Superior temporal gyrus (tissue), 1 donor: ENCODE measurements at regions not wholly inside any gene's neighbourhood (a gene's known extent, or its start where the extent isn't known, plus 50 kb on each side); places are given as distances from the start of the nearest gene placed in this dataset.

Experiments used
- DNase-seq: peaks from one replicate; pipeline ENCODE4 v3.0.0-alpha.2; 2016; ENCODE audit errors: extremely low spot score

DNA sequence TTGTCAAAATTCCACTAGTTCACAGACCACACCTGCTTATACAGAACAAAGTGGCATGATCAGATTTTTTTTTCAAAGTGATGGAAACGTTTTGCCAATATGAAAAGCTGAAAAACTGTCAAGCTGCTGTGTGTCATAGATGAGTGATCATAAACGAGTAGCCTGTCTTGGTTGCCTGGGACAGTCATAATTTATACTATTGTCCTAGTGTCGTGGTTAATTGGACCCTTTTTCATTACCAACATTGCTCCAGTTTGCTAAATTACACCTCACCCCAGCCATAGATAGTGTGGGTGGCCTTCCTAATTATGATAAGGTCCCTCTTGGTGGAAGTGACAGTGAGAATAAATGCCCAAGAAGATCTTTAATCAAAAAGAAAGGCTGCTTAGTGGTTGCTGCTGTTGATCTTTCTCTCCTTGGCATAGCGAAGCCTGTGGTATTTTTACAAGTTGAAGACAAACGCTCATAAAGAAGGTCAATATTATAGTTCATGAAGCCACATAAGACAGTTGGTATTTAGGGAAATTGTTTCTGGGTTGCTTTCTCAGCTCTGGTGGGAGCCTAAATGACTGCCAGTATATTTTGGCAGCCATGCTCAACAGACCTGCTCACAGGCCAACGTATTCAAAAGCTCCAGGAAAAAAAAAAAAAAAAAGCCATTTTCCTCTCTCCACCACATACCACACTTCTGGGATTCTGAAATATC is 478.1 kb downstream of the PLA2G4A start:
- DNase-seq: no peak

GRCh38 chr1:187310038-187310631 is 481.4 kb downstream of the PLA2G4A start:
- no peak for DNase-seq

DNA sequence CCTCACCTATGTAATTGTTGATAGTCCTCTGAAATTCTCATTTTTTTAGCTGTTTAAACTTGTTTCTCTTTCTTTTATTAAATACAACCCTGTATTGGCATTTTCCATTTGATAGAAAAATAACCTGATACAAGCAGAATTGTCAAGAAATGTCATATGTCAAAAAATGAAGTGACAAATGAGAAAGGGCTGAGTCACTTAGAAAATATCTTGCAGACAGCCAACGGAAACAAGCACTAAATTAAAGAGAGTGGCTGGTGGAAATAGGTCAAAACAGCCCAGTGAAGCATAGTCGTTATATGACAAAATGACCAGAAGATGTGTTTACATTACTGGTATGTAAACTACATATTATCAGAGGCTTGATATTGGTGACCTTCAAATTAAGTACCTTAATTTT is 484.4 kb downstream of the PLA2G4A start:
- no peak for DNase-seq

DNA sequence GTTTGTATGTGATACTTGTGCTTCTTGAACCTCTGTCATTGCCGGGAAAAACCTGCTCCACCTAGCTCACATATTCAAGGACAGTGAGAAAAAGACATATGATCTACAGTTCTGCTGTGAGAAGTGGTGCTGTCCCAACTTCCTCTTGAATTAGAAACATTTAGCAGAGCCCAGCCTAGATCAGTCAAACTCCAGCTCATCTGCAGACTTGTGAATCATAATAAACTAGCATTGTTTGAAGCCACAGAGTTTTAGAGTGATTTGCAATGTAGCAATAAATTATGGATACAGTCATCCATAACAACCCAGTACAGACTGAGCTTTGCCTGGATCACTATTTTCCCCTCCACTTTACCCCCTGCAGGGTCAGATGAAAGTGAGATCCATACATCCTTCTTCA is 497.8 kb downstream of the PLA2G4A start:
- DNase-seq: no peak

- no peak for DNase-seq
Measured at GRCh38 chr1:187336441-187337168, 507.9 kb downstream of the PLA2G4A start.

- DNase-seq: no peak
Measured at GRCh38 chr1:187338762-187339412, 510.1 kb downstream of the PLA2G4A start.

DNA sequence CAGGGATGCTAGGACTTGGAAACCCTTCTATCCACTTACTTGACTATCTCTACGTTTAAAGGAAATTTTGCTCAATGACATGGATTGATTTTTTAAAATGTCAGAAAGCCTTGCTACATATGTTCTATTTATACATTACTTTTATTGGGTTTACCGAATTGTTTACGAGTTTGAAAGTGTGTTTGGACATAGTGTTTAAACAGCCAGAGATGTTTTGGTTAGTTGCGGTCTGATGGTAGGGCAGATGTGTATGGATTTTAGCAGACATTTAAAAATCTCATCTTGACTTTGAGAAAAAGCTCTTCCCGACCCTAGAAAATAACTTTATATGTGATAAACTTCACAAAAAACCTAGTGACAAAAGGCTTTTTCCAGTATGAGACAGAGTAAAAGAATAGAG is 513.7 kb downstream of the PLA2G4A start:
- DNase-seq: no peak

DNA sequence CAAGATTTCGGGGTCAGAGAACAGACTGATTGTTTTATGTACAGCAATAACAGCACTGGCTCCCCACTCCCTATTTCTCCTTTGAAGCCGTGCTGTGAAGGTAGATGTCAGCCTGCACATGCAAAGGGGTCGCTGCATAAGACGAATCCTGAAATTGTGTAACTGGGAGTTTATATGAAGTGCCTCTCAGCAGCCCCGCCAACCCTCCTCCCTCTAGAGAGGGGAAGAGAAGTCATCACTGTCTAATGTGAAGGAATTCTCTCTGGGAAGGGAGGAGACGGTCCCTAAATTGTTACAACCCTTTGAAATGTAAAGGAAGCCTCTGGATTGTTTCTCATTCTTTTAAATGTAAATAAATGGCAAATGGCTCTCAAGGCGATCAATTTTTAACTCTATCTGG is 545.3 kb downstream of the PLA2G4A start:
- DNase-seq: no peak

- DNase-seq: no peak
Measured at GRCh38 chr1:187374742-187375141, 546.0 kb downstream of the PLA2G4A start.

- DNase-seq: no peak
Measured at GRCh38 chr1:187383366-187383765, 554.6 kb downstream of the PLA2G4A start.

DNA sequence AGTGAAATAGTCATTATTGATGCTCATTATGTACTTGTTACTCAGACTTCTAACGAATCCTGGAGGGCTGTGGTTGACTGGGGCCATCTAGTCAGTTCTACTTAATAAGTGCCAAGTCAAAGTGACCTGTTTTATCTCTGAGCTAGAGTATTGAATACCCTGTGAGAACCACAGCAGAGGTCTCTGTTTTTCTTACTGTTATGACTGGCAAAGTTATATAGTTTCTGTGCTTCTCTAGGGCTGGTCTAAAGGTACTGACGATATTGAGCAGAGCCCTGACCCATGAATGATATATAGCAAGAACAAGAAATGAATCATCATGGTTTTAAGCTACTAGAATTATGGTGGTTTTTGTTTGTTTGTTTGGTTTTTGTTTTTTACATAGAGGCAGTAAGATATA is 555.8 kb downstream of the PLA2G4A start:
- DNase-seq: no peak

GRCh38 chr1:187390215-187390818 is 561.6 kb downstream of the PLA2G4A start:
- DNase-seq: no peak

DNA sequence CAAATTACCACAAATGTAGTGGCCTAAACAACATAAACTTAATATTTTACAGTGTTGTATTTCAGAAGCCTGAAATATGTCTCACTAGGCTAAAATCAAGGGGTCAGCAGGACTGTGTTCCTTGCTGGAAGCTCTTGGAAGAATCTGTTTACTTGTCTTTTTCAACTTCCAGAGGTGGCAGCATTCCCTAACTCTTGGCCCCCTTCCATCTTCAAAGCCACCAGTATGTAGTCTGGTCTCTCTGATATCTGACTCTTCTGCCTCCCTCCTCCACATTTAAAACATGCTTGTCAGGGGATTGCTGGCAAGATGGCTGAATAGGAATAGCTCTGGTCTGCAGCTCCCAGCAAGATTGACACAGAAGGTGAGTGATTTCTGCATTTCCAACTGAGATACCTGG is 567.5 kb downstream of the PLA2G4A start:
- DNase-seq: no peak

DNA sequence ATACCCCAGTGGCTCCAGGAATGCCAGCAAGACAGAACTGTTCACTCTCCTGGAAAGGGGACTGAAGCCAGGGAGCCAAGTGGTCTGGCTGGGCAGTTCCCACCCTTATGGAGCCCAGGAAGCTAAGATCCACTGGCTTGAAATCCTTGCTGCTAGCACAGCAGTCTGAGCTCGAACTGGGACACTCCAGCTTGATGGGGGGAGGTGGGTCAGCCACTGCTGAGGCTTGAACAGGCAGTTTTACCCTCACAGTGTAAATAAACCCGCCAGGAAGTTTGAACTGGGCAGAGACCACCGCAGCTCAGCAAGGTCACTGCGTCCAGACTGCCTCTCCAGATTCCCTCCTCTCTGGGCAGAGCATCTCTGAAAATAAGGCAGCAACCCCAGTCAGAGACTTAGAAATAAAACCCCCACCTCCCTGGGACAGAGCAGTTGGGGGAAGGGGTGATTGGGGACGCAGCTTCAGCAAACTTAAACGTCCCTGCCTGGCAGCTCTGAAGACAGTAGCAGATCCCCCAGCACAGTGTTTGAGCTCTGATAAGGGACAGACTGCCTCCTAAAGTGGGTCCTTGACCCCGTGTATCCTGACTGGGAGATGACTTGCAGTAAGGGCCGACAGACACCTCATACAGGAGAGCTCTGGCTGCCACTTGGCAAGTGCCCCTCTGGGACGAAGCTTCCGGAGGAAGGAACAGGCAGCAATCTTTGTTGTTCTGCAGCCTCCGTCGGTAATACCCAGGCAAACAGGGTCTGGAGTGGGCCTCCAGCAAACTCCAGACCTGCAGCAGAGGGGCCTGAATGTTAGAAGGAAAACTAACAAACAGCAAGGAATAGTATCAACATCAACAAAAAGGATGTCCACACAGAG is 568.4 kb downstream of the PLA2G4A start:
- no peak for DNase-seq

GRCh38 chr1:187408212-187409004 is 579.7 kb downstream of the PLA2G4A start:
- no peak for DNase-seq

DNA sequence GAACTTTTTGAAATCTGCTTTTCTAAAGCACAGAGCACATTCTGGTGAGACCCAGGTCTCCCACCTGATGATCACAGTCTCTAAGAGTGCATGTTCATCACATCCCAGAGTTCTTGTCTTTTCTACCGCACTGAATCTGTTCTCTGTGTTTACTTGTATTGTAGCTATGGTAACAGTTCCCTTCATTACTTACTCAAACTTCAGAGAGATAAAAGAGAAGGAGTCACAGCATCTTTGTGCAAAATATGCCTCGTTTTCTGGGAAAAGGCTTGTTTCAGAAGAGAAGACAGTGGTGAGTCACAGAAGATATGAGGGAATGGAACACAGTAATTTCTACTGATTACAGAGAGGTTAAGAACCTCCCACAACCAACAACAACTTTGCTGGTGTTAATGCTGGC is 580.6 kb downstream of the PLA2G4A start:
- DNase-seq: no peak

DNA sequence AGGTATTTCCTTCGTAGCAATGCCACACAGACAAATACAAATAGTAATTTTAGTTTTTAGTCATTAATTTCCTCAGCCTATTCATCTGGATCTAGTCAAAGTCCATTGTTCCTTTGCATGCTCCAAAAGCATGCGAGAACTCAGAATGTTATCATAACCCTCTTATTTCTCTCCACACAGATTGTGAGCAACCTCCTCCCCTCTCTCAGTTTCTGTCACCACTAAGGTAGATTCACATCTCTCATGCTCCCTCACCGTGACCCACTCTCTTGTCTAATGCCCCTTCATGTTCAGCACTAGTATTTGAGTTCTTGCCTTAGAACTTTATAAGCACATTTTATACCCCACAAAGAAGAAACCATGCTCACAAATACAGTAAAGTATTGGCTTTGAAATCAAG is 582.4 kb downstream of the PLA2G4A start:
- DNase-seq: no peak

DNA sequence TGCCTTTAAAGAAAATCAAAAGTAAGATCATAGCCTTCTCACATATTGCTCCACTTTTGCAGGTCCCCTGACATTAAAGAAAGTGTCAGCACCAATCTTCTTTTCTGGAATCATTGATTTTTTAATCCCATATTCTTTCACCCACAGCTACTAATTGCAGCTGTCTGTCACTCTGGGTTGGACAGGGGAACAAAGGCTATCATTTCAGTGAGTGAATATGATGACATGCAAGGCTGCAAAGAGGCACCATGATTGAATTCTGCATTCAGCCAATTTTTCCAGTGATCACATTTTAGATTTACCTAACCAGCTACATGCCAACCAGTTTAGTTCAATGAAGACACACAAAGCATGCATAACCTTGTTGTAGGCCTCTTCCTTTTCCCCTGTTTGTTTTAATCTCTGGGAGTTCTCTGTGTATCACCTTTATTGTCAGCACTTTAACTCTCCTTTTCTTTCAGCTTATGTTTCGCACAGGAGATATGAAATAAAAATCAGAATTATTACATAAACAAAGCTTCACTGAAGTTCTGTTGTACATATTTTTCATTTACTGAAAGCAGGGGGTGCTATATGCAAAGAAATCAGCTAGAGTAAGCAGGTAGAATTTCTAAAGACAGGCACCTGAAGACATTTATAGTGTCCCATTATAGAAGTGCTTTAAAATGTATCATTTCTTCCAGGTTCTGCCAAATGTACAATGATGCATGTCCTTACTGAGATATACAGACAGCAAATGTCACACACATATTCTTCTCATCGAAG is 584.8 kb downstream of the PLA2G4A start:
- peak; percentile 29 for DNase-seq

GRCh38 chr1:187415065-187415464 is 586.3 kb downstream of the PLA2G4A start:
- no peak for DNase-seq

DNA sequence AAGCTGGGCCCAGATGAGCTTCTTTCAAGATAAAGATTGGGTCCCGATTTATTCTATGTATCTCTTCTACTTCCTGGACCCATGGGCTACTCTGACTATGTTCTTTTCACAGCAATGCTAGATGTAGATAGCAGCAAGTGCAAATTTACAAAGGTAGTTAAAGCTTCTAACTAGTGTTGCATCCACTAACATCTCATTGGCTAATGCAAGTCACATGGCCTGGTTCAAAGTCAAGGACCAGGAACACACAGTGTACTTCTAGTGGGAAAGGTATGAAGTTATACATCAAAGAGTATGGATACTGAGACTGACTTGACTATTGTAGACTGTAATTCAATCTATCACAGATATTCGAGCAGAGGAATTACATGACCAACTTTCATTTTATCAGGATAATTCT is 588.8 kb downstream of the PLA2G4A start:
- no peak for DNase-seq
